Epithelial cell of esophagus (primary cell): ENCODE measurements at regions not wholly inside any gene's neighbourhood (a gene's known extent, or its start where the extent isn't known, plus 50 kb on each side); places are given as distances from the start of the nearest gene placed in this dataset.

Source experiments
- DNase-seq: peaks from one replicate; pipeline ENCODE4 v3.0.0; 2010; ENCODE audit warnings: low read depth
- H3K4me3 ChIP-seq: 2 replicates; pipeline ENCODE4 v1.5.1; 2011; ENCODE audit warnings: mild to moderate bottlenecking, low read length, control low read depth
- CTCF ChIP-seq: IDR thresholded peaks from 2 replicates; pipeline ENCODE4 v1.5.1; 2011; ENCODE audit warnings: low read depth, mild to moderate bottlenecking, low read length, control low read depth, inconsistent platforms; ENCODE audit not compliant: insufficient read depth; ENCODE audit errors: missing control alignments

GRCh38 chr2:209324281-209324680 lies 99.6 kb upstream of the MAP2 start:
- H3K4me3 ChIP-seq = no peak overlapping the region
- no peak for TF ChIP-seq CTCF
- no peak for DNase-seq

GRCh38 chr2:209331291-209331844 lies 92.5 kb upstream of the MAP2 start:
- no peak overlapping the region for H3K4me3 ChIP-seq
- DNase-seq = peak; percentile 66
- TF ChIP-seq CTCF = peak; percentile 55

GRCh38 chr2:209334188-209335017 lies 89.4 kb upstream of the MAP2 start:
- H3K4me3 ChIP-seq = no peak overlapping the region
- peak; percentile 87 for TF ChIP-seq CTCF
- DNase-seq = peak; percentile 66

DNA sequence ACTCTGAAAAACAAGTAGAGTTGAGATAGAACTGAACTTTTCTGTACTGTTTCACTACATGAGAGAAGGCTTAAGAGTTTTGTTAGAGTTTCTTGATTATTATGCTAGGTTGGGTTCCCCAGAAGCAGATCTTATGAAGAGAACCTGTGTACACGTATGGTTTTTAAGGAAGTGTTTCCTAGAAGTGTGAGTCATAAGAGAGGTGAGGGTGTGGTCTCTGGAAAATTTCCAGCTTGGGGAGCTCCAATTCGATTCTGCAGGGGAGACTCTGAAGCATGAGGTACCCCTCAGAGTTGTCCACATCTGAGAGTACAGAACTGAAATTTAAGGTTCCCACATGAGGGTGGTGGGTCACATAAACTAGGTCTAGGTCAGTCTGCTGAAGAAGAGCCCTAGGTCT lies 83.3 kb upstream of the MAP2 start:
- TF ChIP-seq CTCF = no peak
- no peak overlapping the region for H3K4me3 ChIP-seq

DNA sequence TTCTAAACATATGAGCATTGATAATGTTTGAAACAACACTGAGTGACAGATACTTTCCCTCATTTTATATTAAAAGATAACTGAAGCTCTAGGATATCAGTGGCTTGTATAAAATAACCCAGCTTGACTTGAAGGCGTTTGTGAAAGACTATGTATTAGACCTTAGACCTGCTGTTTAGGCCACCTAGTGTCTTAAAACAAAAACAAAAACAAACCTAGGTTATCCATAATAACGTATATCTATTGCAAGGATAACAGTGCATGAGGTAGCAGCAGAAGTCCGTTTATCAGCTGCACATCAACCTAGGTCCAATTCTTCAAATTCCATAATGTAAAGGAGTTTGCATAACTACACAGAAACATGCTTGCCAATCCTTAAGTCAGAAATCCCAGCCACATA lies 79.5 kb upstream of the MAP2 start:
- H3K4me3 ChIP-seq = no peak overlapping the region
- no peak for TF ChIP-seq CTCF
- DNase-seq = no peak

More for the DNA sequence above, 83.3 kb upstream of the MAP2 start:
- DNase-seq = peak; percentile 46

GRCh38 chr2:209348433-209348832 lies 75.4 kb upstream of the MAP2 start:
- DNase-seq = no peak
- TF ChIP-seq CTCF = no peak
- H3K4me3 ChIP-seq = no peak overlapping the region
